NCI-H1417 (cell line): ENCODE measurements at regions not wholly inside any gene's neighbourhood (a gene's known extent, or its start where the extent isn't known, plus 50 kb on each side); places are given as distances from the start of the nearest gene placed in this dataset.
"Not testable (repeated sequence)": the region's sequence is repeated elsewhere in the genome, so short reads cannot be mapped to it uniquely, and the experiment has no call there.

Experiments
- DNase-seq, 3 experiments: peaks; one replicate each; lab custom pipeline; 2025; lab: John Stamatoyannopoulos, UW

GRCh38 chr11:129503646-129504045 is 128.0 kb downstream of the BARX2 start:
- DNase-seq = no peak

DNA sequence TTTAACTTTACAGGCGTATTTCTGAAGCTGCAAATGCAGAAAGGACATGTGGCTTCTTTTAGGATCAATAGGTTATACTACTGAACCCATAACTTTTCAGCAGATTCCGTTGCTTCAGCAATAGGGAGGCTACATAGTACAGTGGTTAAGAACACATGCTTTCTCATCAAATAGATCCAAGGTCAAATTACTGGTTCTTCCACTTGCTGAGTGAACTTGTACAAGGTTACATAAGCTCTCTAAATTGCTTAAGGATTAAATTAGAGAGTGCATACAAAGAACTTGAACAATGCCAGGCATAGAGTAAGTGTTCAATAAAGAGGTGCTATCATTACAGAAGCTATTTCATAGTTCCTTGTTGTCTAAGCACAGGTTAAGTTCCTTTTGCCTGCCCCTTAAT is 129.6 kb downstream of the BARX2 start:
- no peak for DNase-seq

- DNase-seq = no peak
These were observed 132.5 kb downstream of the BARX2 start for GRCh38 chr11:129508163-129508562.

GRCh38 chr11:129528296-129528695 is 152.6 kb downstream of the BARX2 start:
- DNase-seq = no peak

- no peak for DNase-seq
These were observed 154.7 kb downstream of the BARX2 start for GRCh38 chr11:129530154-129530895.

DNA sequence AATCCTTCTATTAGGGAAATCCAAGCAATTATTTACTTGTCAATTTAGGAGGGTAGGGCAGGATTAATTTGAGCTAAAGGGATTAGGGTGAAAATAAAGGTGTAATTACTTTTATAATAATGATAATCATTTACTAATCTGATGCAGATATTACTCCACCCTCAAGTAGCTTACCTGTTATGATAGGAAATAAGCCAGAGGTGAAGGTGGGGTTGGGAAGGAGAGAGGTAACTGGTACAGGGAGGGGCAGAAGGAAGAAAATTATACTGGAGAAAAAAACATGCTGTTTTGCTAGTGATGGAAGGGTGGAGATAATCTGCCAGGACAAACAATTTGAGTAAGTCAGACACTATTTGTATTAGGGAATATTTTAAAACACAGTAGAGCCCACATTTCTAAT is 157.7 kb downstream of the BARX2 start:
- DNase-seq = no peak

DNA sequence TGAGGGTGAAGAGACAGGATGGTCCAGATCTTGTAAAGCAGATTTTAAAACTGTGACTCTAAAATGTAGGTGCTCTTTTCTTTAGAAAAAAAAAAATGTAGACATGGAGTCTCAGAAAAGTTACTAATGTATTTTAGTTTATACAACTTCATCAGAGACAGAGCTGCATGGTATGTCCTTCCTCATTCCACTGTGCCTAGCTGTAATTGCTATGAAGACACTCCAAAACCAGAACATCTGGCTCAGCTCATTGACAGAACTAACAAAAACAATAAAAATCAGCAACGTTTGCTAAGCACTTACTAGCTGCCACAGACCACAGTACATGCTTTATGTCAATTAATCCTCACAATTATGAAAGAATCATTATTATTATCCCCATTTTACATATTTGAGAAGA is 160.7 kb downstream of the BARX2 start:
- no peak for DNase-seq

DNA sequence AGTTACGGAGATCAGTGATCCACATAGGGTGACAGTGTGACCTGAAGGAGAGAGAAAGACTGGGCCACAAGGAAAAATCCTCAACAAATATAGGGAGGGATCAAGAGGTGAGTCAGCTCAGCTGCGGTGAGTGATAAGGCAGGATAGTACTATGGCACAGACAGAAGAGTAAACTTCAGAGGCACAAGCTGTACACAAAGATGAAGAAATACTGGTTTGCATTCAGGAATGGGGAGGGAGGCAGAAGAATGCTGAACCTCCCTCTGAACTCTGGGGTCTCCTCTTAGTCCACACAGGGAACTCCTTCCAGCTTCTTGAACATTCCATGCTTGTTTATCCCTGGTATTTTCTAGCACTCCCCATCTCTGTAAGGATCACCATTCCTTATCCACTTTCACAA is 162.7 kb downstream of the BARX2 start:
- DNase-seq = no peak

GRCh38 chr11:129543515-129544290 is 168.1 kb downstream of the BARX2 start:
- DNase-seq = no peak

DNA sequence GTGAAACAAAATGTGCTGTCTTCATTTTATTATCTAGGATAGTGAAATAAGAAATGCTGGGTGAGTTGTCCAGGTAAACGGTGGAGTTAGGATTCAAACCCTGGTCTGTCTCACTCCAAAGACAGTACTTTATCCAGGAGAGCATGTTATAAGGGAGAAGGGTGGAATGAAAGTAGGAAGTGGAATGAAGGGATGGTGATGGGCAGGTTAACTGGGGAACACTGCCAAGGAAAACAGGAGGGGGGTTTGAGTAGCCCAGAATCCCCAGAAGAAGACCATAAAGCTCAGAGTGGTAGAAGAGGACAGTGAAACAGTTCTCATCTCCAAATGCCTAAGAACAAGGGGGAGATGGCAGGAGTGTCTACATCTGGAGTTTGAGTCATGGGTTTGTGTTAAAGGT is 169.0 kb downstream of the BARX2 start:
- no peak for DNase-seq

- DNase-seq = no peak
These were observed 170.6 kb downstream of the BARX2 start for GRCh38 chr11:129546266-129546665.

DNA sequence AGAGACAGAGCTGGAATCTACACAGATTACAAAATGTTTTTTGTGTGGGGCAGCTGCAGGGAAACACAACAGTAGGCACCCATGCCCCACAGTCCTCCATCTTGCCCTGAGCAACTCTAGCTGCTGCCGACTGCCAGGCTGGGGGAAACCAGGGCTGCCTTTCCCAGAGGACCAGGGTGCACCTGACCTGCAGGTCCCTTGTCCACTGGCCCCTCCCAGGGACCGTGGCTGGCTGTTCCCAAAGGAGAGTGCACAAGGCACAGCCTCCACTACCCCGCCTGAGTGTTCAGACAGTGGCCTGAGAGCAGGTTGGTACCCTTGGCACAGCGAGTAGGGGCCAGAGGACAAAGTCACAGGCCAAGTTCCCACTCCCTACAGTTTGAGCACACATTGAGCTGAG is 181.8 kb downstream of the BARX2 start:
- DNase-seq = no peak

DNA sequence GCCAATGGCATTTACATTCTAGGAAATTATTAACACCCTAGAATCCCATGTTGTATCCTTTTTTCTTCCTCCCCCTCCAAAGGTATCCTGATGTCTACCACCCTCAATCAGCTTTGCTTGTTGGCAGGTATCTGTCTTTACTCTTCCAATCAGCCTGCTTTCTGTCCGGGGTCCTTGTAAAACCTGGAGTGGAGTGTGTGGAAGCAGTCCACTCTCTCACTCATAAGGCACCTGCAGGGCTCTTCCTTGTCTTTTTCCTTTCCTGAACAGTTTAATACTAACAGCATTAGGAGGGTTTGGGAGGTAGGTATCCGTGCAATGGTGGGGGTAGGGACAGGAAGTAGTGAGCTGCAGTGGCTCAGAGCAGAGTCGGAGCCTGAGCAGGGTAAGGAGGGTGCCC is 193.4 kb downstream of the BARX2 start:
- DNase-seq = no peak

- DNase-seq = not testable (repeated sequence)
These were observed 197.0 kb downstream of the BARX2 start for GRCh38 chr11:129572667-129573066.

DNA sequence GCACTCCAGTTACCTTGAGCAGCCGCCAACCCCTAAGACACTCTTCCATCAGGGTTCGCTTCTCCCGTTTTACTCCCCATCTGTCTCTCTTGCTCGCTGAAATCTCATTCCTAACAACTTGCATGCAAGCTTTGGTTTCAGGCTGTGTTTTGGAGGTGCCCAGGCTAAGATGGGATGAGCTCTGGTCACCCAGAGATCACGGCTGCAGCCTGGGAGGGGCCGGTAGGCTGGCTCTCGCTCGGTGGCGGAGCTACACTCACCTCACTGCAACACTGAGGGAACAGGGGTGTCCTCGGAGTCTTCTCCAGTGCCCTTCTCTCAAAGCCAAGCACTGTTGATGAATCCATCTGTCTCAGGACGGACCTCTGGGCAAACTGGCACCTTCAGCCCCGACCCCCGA is 197.5 kb downstream of the BARX2 start:
- DNase-seq = no peak

- no peak for DNase-seq
These were observed 198.8 kb downstream of the BARX2 start for GRCh38 chr11:129574431-129574830.

GRCh38 chr11:129576652-129577051 is 201.0 kb downstream of the BARX2 start:
- no peak for DNase-seq

- DNase-seq = no peak
These were observed 202.4 kb downstream of the BARX2 start for GRCh38 chr11:129578006-129578405.

- DNase-seq = no peak
These were observed 204.6 kb downstream of the BARX2 start for GRCh38 chr11:129580278-129580677.

- DNase-seq = no peak
These were observed 208.7 kb downstream of the BARX2 start for GRCh38 chr11:129584316-129584715.

- no peak for DNase-seq
These were observed 213.7 kb downstream of the BARX2 start for GRCh38 chr11:129589190-129589860.

- DNase-seq = no peak
These were observed 214.5 kb downstream of the BARX2 start for GRCh38 chr11:129590030-129590752.
